Neutrophil (primary cell): ENCODE measurements at regions not wholly inside any gene's neighbourhood (a gene's known extent, or its start where the extent isn't known, plus 50 kb on each side); places are given as distances from the start of the nearest gene placed in this dataset.

Experiments used
- H3K27ac ChIP-seq: fragments of 200-600 bp; sonication (generic); 2 replicates; pipeline ENCODE4 v1.5.1; 2016; ENCODE audit warnings: mild to moderate bottlenecking, moderate library complexity
- H3K27me3 ChIP-seq: fragments of 200-600 bp; sonication (generic); 2 replicates; pipeline ENCODE4 v1.6.0; 2016; ENCODE audit warnings: mild to moderate bottlenecking
- H3K36me3 ChIP-seq: fragments of 200-600 bp; sonication (generic); 2 replicates; pipeline ENCODE4 v1.5.1; 2017
- H3K4me1 ChIP-seq, 2 experiments: fragments of 200-600 bp in 1 of 2; sonication (generic) in 1 of 2; 1 replicate in 1 of 2; 2 replicates in 1 of 2; pipeline versions ENCODE4 v1.5.1 to v1.6.1; 2013 to 2016; ENCODE audit warnings: low read depth in 1 of 2, low read length in 1 of 2, mild to moderate bottlenecking in 1 of 2, moderate library complexity in 1 of 2; ENCODE audit not compliant: control insufficient read depth in 1 of 2, insufficient read depth in 1 of 2
- H3K4me3 ChIP-seq, 2 experiments: fragments of 200-600 bp in 1 of 2; sonication (generic) in 1 of 2; 1 replicate in 1 of 2; 2 replicates in 1 of 2; pipeline ENCODE4 v1.5.1; 2013 to 2016; ENCODE audit warnings: low read depth in 1 of 2, low read length in 1 of 2, mild to moderate bottlenecking in 1 of 2, moderate library complexity in 1 of 2
- H3K9me3 ChIP-seq: fragments of 200-600 bp; sonication (generic); 2 replicates; pipeline ENCODE4 v1.5.1; 2016
- CTCF ChIP-seq: fragments of 200-600 bp; sonication (generic); IDR thresholded peaks from 2 replicates; pipeline ENCODE4 v1.5.1; 2016; ENCODE audit warnings: antibody characterized with exemption

- no peaks in the 10 kb centered on the region for H3K9me3 ChIP-seq
- no peaks in the 10 kb centered on the region for H3K27me3 ChIP-seq
- H3K4me3 ChIP-seq = no peak overlapping the region
- no peak overlapping the region for H3K27ac ChIP-seq
- TF ChIP-seq CTCF = no peak
- no peaks in the 10 kb centered on the region for H3K36me3 ChIP-seq
- H3K4me1 ChIP-seq = no peaks in the 10 kb centered on the region
These were observed 847.5 kb downstream of the TLE1 start for GRCh38 chr9:80841888-80842287.

- no peaks in the 10 kb centered on the region for H3K4me1 ChIP-seq
These were observed 849.3 kb downstream of the TLE1 start for GRCh38 chr9:80839821-80840675.

GRCh38 chr9:80836013-80836412, 853.3 kb downstream of the TLE1 start:
- TF ChIP-seq CTCF = no peak
- Histone ChIP-seq H3K36me3 (no peaks in the 10 kb centered on the region), H3K4me1 (no peaks in the 10 kb centered on the region), H3K9me3 (no peaks in the 10 kb centered on the region), H3K27ac (no peak overlapping the region), H3K27me3 (no peaks in the 10 kb centered on the region), H3K4me3 (no peak overlapping the region)

More at GRCh38 chr9:80839821-80840675, 849.3 kb downstream of the TLE1 start:
- Histone ChIP-seq H3K9me3 (no peaks in the 10 kb centered on the region), H3K27ac (no peak overlapping the region), H3K27me3 (no peaks in the 10 kb centered on the region), H3K4me3 (no peak overlapping the region), H3K36me3 (no peaks in the 10 kb centered on the region)
- TF ChIP-seq CTCF = no peak

GRCh38 chr9:80831751-80832150, 857.6 kb downstream of the TLE1 start:
- Histone ChIP-seq H3K36me3 (no peaks in the 10 kb centered on the region), H3K27ac (no peak overlapping the region), H3K4me3 (no peak overlapping the region), H3K27me3 (no peaks in the 10 kb centered on the region), H3K4me1 (no peaks in the 10 kb centered on the region), H3K9me3 (no peaks in the 10 kb centered on the region)
- no peak for TF ChIP-seq CTCF

- Histone ChIP-seq H3K27me3 (no peaks in the 10 kb centered on the region), H3K9me3 (no peaks in the 10 kb centered on the region), H3K4me1 (no peaks in the 10 kb centered on the region), H3K27ac (no peak overlapping the region), H3K36me3 (no peaks in the 10 kb centered on the region), H3K4me3 (no peak overlapping the region)
- no peak for TF ChIP-seq CTCF
These were observed 877.7 kb downstream of the TLE1 start for GRCh38 chr9:80811656-80812055.
